Activated CD4-positive, alpha-beta T cell treated with anti-CD3 and anti-CD28 coated beads, Interleukin-2, amount 10 ng/mL, durations not matched to agents 7 days and 5 days (primary cell): ENCODE measurements at regions not wholly inside any gene's neighbourhood (a gene's known extent, or its start where the extent isn't known, plus 50 kb on each side); places are given as distances from the start of the nearest gene placed in this dataset.
A peak's percentile ranks its signal among the peaks of the same experiment; 100 is the strongest.

Source experiments
- CTCF ChIA-PET: fragments of 350-600 bp; sonication (Branson Sonifier 250); formaldehyde crosslinking; loops from one replicate; lab custom pipeline; 2021; ENCODE audit warnings: antibody characterized with exemption; lab: Charles Lee
- POLR2A ChIA-PET: fragments of 350-600 bp; sonication (Branson Sonifier 250); formaldehyde crosslinking; loops from one replicate; lab custom pipeline; 2021; ENCODE audit warnings: antibody characterized with exemption; lab: Charles Lee
- DNase-seq: peaks from one replicate; pipeline ENCODE4 v3.0.0-alpha.2; 2020
- H3K27ac Mint-ChIP-seq: one replicate; pipeline ENCODE4 v1.8.0; 2021; ENCODE audit warnings: mild to moderate bottlenecking, moderate library complexity, mixed read lengths
- H3K27me3 Mint-ChIP-seq: one replicate; pipeline ENCODE4 v1.8.0; 2021; ENCODE audit warnings: mixed read lengths
- H3K36me3 Mint-ChIP-seq: one replicate; pipeline ENCODE4 v1.8.0; 2021; ENCODE audit warnings: low read depth, mixed read lengths
- H3K4me1 Mint-ChIP-seq: one replicate; pipeline ENCODE4 v1.8.0; 2021; ENCODE audit warnings: mixed read lengths
- H3K4me3 Mint-ChIP-seq: one replicate; pipeline ENCODE4 v1.8.0; 2021; ENCODE audit warnings: mild to moderate bottlenecking, moderate library complexity, mixed read lengths
- H3K9me3 Mint-ChIP-seq: one replicate; pipeline ENCODE4 v1.8.0; 2021; ENCODE audit warnings: mixed read lengths

- Mint-ChIP-seq H3K36me3 (no peaks in the 10 kb centered on the region), H3K27ac (peak overlapping the region; percentile 70), H3K9me3 (no peaks in the 10 kb centered on the region), H3K4me1 (peaks cover 50% of the 10 kb centered on the region), H3K27me3 (peaks cover 12% of the 10 kb centered on the region), H3K4me3 (no peak overlapping the region)
- POLR2A ChIA-PET, result no interaction called here
- CTCF ChIA-PET, result no interaction called here
- DNase-seq, result no peak
Measured at GRCh38 chr14:105864651-105865265, 338.4 kb downstream of the TMEM121 start.

GRCh38 chr14:105865266-105865903 lies 339.0 kb downstream of the TMEM121 start:
- Mint-ChIP-seq H3K27ac (peak overlapping the region; percentile 50), H3K9me3 (no peaks in the 10 kb centered on the region)

GRCh38 chr14:105865904-105866840 lies 339.8 kb downstream of the TMEM121 start:
- peaks cover 36% of the 10 kb centered on the region for H3K4me1 Mint-ChIP-seq
- CTCF ChIA-PET, result no interaction called here
- no peaks in the 10 kb centered on the region for H3K9me3 Mint-ChIP-seq
- POLR2A ChIA-PET, result no interaction called here
- H3K27me3 Mint-ChIP-seq, result peaks cover 22% of the 10 kb centered on the region
- no peaks in the 10 kb centered on the region for H3K36me3 Mint-ChIP-seq
- DNase-seq, result no peak
- H3K4me3 Mint-ChIP-seq, result no peak overlapping the region
- H3K27ac Mint-ChIP-seq, result peak overlapping the region; percentile 68

More at GRCh38 chr14:105865266-105865903, 339.0 kb downstream of the TMEM121 start:
- Mint-ChIP-seq H3K4me3 (no peak overlapping the region), H3K4me1 (peaks cover 44% of the 10 kb centered on the region), H3K36me3 (no peaks in the 10 kb centered on the region), H3K27me3 (peaks cover 16% of the 10 kb centered on the region)
- DNase-seq, result peak; percentile 5
- ChIA-PET POLR2A (no interaction called here), CTCF (no interaction called here)

- H3K36me3 Mint-ChIP-seq, result no peaks in the 10 kb centered on the region
- no peak overlapping the region for H3K27ac Mint-ChIP-seq
Measured at GRCh38 chr14:105866841-105867321, 340.5 kb downstream of the TMEM121 start.

GRCh38 chr14:105867961-105868599 lies 341.7 kb downstream of the TMEM121 start:
- Mint-ChIP-seq H3K27me3 (peaks cover 34% of the 10 kb centered on the region), H3K4me3 (no peak overlapping the region), H3K27ac (no peak overlapping the region), H3K36me3 (no peaks in the 10 kb centered on the region), H3K9me3 (no peaks in the 10 kb centered on the region), H3K4me1 (peaks cover 17% of the 10 kb centered on the region)
- ChIA-PET CTCF (no interaction called here), POLR2A (no interaction called here)
- DNase-seq, result peak; percentile 2

More at GRCh38 chr14:105866841-105867321, 340.5 kb downstream of the TMEM121 start:
- POLR2A ChIA-PET, result no interaction called here
- Mint-ChIP-seq H3K9me3 (no peaks in the 10 kb centered on the region), H3K27me3 (peaks cover 29% of the 10 kb centered on the region), H3K4me1 (peaks cover 29% of the 10 kb centered on the region), H3K4me3 (no peak overlapping the region)
- CTCF ChIA-PET, result no interaction called here
- DNase-seq, result peak; percentile 5

- H3K4me1 Mint-ChIP-seq, result peaks cover 2% of the 10 kb centered on the region
- no peak overlapping the region for H3K27ac Mint-ChIP-seq
- H3K27me3 Mint-ChIP-seq, result peaks cover 67% of the 10 kb centered on the region
- H3K9me3 Mint-ChIP-seq, result no peaks in the 10 kb centered on the region
- ChIA-PET CTCF (interaction anchor here (1.1 kb wide), 1 partner anchor 782 kb away, joined by 3 read pairs; no protein-coding TSS in a partner anchor), POLR2A (no interaction called here)
- H3K4me3 Mint-ChIP-seq, result no peak overlapping the region
- no peaks in the 10 kb centered on the region for H3K36me3 Mint-ChIP-seq
- DNase-seq, result no peak
Measured at GRCh38 chr14:105871590-105871989, 345.2 kb downstream of the TMEM121 start.

- ChIA-PET POLR2A (no interaction called here), CTCF (no interaction called here)
Measured at GRCh38 chr14:105873870-105874512, 347.6 kb downstream of the TMEM121 start.

GRCh38 chr14:105876158-105876557 lies 349.8 kb downstream of the TMEM121 start:
- POLR2A ChIA-PET, result no interaction called here
- Mint-ChIP-seq H3K9me3 (no peaks in the 10 kb centered on the region), H3K4me3 (no peak overlapping the region), H3K36me3 (no peaks in the 10 kb centered on the region), H3K27me3 (peaks cover 68% of the 10 kb centered on the region), H3K4me1 (peaks cover 5% of the 10 kb centered on the region), H3K27ac (no peak overlapping the region)
- no peak for DNase-seq
- CTCF ChIA-PET, result no interaction called here

More at GRCh38 chr14:105873870-105874512, 347.6 kb downstream of the TMEM121 start:
- Mint-ChIP-seq H3K36me3 (no peaks in the 10 kb centered on the region), H3K4me3 (no peak overlapping the region), H3K27ac (no peak overlapping the region), H3K27me3 (peaks cover 79% of the 10 kb centered on the region), H3K4me1 (no peaks in the 10 kb centered on the region), H3K9me3 (no peaks in the 10 kb centered on the region)
- no peak for DNase-seq

- DNase-seq, result no peak
- POLR2A ChIA-PET, result no interaction called here
- H3K4me1 Mint-ChIP-seq, result peaks cover 5% of the 10 kb centered on the region
- H3K27me3 Mint-ChIP-seq, result peaks cover 61% of the 10 kb centered on the region
- H3K36me3 Mint-ChIP-seq, result no peaks in the 10 kb centered on the region
- no peaks in the 10 kb centered on the region for H3K9me3 Mint-ChIP-seq
- CTCF ChIA-PET, result no interaction called here
- H3K27ac Mint-ChIP-seq, result no peak overlapping the region
- no peak overlapping the region for H3K4me3 Mint-ChIP-seq
Measured at GRCh38 chr14:105876829-105877228, 350.4 kb downstream of the TMEM121 start.

- Mint-ChIP-seq H3K4me1 (peaks cover 5% of the 10 kb centered on the region), H3K27me3 (peaks cover 54% of the 10 kb centered on the region), H3K4me3 (no peak overlapping the region), H3K9me3 (no peaks in the 10 kb centered on the region), H3K36me3 (no peaks in the 10 kb centered on the region), H3K27ac (no peak overlapping the region)
- ChIA-PET POLR2A (no interaction called here), CTCF (no interaction called here)
- DNase-seq, result no peak
Measured at GRCh38 chr14:105877645-105878044, 351.3 kb downstream of the TMEM121 start.

GRCh38 chr14:105878125-105878524 lies 351.7 kb downstream of the TMEM121 start:
- Mint-ChIP-seq H3K4me3 (no peak overlapping the region), H3K36me3 (no peaks in the 10 kb centered on the region), H3K27me3 (peaks cover 49% of the 10 kb centered on the region), H3K4me1 (peaks cover 5% of the 10 kb centered on the region), H3K9me3 (no peaks in the 10 kb centered on the region), H3K27ac (no peak overlapping the region)
- POLR2A ChIA-PET, result no interaction called here
- CTCF ChIA-PET, result no interaction called here
- peak; percentile 4 for DNase-seq

GRCh38 chr14:105878554-105878953 lies 352.2 kb downstream of the TMEM121 start:
- DNase-seq, result no peak
- CTCF ChIA-PET, result no interaction called here

More at GRCh38 chr14:105878554-105878953, 352.2 kb downstream of the TMEM121 start:
- POLR2A ChIA-PET, result no interaction called here
- Mint-ChIP-seq H3K27me3 (peaks cover 46% of the 10 kb centered on the region), H3K27ac (no peak overlapping the region), H3K4me3 (no peak overlapping the region), H3K4me1 (peaks cover 5% of the 10 kb centered on the region), H3K9me3 (no peaks in the 10 kb centered on the region), H3K36me3 (no peaks in the 10 kb centered on the region)
